GM12878 (cell line): ENCODE measurements at regions not wholly inside any gene's neighbourhood (a gene's known extent, or its start where the extent isn't known, plus 50 kb on each side); places are given as distances from the start of the nearest gene placed in this dataset.

Source experiments
- FOXK2 ChIP-seq: fragments of 450-650 bp; IDR thresholded peaks from 2 replicates; pipeline ENCODE4 v1.6.1; 2017; ENCODE audit warnings: mild to moderate bottlenecking, moderate library complexity
- POLR2A ChIP-seq: IDR thresholded peaks from 2 replicates; pipeline ENCODE4 v1.6.1; 2011; ENCODE audit warnings: low read depth, mild to moderate bottlenecking, low read length
- TF ChIP-seq, protein P1 (sequence below), 3 experiments: IDR thresholded peaks in 2 of 3; conservative IDR thresholded peaks in 1 of 3; 2 replicates each; pipeline ENCODE4 v1.5.1; 2011; ENCODE audit warnings: low read depth in 3 of 3, low read length in 3 of 3, mild to moderate bottlenecking in 3 of 3, control low read depth in 2 of 3, moderate library complexity in 2 of 3, inconsistent platforms in 1 of 3, mixed read lengths in 1 of 3; ENCODE audit not compliant: control insufficient read depth in 2 of 3, insufficient read depth in 1 of 3; ENCODE audit errors: extremely low read depth in 1 of 3

DNA sequence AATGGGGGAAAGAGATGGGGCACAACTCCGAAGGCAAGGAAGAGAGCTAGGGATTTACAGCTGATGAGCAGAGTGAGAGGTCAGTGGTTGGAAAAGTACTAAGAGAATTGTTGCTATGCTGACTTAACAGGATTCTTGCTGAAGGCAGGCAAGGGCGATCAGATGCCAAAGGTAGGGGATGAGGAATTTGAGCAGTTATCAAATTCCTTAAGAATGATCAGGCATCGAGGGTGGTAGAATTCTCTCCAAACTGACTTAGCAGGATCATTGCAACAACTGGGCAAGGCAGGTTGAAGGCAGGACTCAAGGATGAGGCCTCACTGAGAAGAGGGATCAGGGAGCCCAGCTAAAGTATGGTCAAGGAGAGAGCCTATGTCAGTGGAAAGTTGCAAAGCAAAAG is 171.0 kb downstream of the HSD17B3 start:
- no peak for TF ChIP-seq POLR2A
- TF ChIP-seq, protein P1, sequence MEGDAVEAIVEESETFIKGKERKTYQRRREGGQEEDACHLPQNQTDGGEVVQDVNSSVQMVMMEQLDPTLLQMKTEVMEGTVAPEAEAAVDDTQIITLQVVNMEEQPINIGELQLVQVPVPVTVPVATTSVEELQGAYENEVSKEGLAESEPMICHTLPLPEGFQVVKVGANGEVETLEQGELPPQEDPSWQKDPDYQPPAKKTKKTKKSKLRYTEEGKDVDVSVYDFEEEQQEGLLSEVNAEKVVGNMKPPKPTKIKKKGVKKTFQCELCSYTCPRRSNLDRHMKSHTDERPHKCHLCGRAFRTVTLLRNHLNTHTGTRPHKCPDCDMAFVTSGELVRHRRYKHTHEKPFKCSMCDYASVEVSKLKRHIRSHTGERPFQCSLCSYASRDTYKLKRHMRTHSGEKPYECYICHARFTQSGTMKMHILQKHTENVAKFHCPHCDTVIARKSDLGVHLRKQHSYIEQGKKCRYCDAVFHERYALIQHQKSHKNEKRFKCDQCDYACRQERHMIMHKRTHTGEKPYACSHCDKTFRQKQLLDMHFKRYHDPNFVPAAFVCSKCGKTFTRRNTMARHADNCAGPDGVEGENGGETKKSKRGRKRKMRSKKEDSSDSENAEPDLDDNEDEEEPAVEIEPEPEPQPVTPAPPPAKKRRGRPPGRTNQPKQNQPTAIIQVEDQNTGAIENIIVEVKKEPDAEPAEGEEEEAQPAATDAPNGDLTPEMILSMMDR (IDR thresholded peaks at IDR 0.05 in 2 of 3, conservative IDR thresholded peaks at IDR 0.05 in 1 of 3; ENCODE audit: control insufficient read depth in 2 of 3, extremely low read depth in 1 of 3, insufficient read depth in 1 of 3, low read depth in 3 of 3, low read length in 3 of 3): no peak
- TF ChIP-seq FOXK2: no peak
